ENCODE measurements at regions not wholly inside any gene's neighbourhood (a gene's known extent, or its start where the extent isn't known, plus 50 kb on each side); places are given as distances from the start of the nearest gene placed in this dataset.

DNA sequence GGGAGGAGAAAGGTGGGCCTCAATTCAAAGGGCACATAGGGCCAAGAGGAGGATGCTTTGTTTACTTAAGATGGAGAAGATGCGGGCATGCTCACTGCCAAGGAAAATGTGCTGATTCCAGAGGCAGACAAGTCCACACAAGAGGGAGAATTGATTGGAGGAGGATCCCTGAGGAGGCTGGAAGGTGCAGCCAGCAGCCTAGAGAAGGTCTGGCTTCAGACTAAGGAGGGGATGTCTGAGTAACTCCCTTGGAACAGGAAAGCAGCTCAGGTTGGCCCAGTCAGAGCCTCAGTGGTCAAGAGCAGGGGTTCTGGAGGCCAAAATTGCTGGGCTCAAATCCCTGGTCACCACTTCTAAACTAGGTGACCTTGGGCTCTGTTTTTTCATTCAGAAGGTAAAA is 265.5 kb upstream of the NCKAP5 start:
- TF ChIP-seq, protein P1, sequence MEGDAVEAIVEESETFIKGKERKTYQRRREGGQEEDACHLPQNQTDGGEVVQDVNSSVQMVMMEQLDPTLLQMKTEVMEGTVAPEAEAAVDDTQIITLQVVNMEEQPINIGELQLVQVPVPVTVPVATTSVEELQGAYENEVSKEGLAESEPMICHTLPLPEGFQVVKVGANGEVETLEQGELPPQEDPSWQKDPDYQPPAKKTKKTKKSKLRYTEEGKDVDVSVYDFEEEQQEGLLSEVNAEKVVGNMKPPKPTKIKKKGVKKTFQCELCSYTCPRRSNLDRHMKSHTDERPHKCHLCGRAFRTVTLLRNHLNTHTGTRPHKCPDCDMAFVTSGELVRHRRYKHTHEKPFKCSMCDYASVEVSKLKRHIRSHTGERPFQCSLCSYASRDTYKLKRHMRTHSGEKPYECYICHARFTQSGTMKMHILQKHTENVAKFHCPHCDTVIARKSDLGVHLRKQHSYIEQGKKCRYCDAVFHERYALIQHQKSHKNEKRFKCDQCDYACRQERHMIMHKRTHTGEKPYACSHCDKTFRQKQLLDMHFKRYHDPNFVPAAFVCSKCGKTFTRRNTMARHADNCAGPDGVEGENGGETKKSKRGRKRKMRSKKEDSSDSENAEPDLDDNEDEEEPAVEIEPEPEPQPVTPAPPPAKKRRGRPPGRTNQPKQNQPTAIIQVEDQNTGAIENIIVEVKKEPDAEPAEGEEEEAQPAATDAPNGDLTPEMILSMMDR (IDR thresholded peaks at IDR 0.05) = no peak
- TF ChIP-seq POLR2A (IDR thresholded peaks at IDR 0.05) = no peak
